NCI-H2227 treated with DMSO at 0.1 percent for 48 hours (cell line): ENCODE measurements at regions not wholly inside any gene's neighbourhood (a gene's known extent, or its start where the extent isn't known, plus 50 kb on each side); places are given as distances from the start of the nearest gene placed in this dataset.
"Not testable (repeated sequence)": the region's sequence is repeated elsewhere in the genome, so short reads cannot be mapped to it uniquely, and the experiment has no call there.

Source experiments
- DNase-seq: peaks from one replicate; lab custom pipeline; 2025; lab: John Stamatoyannopoulos, UW

DNA sequence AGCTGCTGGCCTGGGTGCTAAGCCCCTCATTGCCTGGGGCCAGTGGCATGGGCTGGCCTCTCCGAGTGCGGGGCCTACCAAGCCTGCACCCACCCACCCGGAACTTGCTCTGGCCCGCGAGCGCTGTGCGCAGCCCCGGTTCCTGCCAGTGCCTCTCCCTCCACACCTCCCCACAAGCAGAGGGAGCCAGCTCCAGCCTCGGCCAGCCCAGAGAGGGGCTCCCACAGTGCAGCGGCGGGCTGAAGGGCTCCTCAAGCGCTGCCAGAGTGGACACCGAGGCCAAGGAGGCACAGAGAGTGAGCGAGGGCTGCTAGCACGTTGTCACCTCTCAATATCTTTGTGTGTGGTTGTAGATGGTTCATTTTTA lies 74.8 kb upstream of the ATP1A1 start:
- DNase-seq, result not testable (repeated sequence)

DNA sequence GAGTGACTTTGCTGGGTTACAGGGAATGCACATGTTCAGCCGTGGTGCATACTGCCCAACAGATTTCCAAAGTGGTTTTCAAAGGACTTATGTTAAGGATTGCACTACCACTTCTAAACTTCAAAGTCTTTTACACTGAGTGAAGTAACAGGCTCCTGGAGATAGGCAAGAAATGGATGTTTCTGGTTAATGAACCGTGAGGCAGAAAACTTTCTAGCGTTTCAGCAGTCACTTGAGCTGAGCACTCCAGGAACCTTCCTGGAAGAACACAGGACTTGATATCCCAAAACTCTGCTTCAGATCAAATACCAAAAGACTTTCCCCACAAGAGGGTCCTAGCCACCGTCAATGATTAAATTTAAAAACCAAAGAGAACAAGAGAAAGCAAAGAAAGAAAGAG lies 74.3 kb upstream of the ATP1A1 start:
- DNase-seq, result no peak

DNA sequence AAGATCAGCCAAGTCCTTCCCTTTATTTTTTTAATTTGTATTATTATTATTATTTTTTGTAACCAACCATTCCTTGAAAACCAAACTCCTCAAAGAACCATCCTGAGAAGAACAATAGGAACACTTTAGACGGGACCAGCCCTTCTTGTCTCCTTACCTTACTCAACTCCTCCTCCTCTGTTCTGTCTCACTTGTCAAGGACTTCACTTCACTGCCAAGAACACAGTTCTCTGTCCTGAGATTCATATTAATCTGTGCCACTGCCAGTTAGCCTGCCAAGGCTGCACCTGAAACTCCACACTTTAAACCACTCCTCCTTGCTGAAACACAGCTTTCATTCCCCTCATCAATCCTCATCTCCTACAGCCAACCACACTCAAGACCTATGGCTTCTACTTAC lies 73.8 kb upstream of the ATP1A1 start:
- DNase-seq, result no peak

DNA sequence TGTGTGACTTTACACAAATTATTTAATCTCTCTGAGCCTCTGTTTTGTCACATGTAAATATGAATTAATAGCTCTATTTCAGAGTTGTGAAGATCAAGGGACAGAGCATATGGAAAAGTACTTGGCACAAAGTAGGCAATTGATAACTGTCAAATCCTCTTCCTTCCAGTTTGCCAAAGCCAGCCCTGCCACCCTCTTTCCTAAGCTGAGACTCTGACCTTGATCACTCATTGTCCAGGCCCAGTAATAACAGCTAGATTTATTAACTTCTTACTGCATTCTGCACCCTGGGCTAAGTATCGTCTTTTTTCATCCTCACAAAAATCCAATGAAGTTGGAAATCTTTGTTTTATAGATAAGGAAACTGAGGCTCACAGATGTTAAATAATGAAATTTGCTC lies 70.8 kb upstream of the ATP1A1 start:
- no peak for DNase-seq

DNA sequence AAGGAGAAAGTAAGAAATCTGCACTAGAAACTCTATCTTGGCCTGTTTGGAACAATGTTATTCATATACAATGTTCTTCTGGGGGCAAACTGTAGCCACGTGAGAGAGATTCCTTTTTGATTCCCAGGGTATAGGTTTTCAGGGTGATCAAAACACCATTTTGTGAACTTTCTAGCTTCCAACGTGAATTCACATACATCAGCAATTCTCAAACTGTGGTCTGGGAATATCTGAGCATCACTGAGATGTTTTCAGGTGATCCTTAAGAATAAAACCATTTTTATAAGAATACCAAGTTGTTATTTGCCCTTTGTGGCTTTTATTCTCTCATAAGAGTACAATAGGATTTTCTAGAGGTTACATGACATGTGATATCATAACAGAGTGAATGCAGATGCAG lies 66.9 kb upstream of the ATP1A1 start:
- no peak for DNase-seq

DNA sequence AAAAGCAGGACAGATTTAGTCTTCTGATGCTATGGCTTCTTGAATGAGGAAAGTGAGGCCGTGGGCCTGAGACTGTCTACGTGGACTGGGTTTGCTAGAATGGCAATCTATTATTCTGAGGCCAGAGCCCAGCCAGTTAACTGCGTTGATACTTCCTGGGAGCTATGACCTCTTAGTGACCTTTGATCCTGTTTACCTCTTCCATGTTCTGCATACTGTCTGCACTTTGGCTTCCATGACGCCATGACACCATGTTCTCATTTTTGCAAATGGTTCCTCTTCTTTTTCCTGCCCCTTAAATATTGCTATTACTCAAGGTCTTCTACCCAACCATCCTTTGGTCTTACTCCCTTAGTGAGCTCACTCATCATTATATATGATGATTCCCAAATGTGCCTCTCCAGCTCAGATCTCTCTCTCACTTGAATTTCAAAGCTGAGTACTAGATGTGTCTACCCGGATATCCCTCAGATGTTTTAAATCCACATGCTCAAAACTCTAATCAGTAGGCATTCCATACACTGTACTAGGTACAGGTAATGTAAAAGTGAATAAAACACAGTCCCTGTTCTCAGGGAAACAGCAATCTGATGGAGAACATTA lies 66.1 kb upstream of the ATP1A1 start:
- no peak for DNase-seq

DNA sequence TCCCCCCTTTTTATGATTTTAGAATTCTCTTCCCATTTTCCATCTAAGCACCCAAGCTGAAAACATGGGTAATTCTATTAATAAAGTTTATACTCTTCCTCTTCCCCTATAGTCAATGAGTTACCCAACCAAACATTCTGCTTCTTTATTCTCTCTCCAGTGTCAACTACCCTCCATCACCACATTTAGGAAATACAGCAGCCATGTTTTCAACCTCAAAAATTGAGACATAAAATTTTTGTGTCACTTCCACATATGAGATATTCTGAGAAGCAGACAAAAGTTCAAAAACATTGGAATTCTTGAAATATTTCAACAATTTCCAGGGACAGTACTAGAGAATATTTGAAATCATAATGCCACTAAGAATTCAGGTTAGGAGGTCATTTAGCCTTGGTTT lies 64.8 kb upstream of the ATP1A1 start:
- no peak for DNase-seq

DNA sequence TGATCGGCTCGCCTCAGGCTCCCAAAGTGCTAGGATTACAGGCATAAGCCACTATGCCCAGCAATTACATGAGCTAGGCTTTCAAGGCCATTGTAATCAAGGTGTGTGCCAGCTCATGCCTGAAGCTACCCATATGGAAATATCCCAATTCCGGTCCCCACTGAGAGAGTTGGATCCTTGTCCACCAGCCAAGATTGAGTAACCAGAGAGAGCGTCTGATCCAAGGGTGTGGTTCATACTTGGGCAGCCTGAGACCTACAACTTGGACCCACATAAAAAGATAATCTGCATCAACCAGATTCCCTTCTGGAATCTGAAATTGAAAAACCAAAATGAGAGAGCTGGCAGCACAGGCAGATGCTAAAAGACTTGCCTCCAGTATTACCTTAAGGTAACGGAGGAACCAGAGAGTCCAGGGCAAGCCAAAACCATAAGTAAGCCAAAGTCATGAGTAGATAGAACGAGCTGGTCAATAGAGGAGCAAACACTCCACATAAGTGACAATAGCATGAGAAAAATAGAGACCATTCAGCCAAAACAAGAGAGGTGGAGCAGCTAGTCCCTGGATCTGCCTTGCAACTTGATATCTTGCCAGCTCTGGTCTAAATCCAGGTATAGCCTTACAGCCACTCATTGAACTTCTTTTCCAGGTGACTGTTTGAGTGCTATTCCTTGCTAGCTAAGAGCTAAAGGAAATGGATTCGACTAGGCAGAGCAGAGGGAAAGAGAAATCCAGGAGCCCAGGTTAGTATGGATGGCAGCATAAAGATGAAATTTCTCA lies 63.8 kb upstream of the ATP1A1 start:
- DNase-seq, result no peak

DNA sequence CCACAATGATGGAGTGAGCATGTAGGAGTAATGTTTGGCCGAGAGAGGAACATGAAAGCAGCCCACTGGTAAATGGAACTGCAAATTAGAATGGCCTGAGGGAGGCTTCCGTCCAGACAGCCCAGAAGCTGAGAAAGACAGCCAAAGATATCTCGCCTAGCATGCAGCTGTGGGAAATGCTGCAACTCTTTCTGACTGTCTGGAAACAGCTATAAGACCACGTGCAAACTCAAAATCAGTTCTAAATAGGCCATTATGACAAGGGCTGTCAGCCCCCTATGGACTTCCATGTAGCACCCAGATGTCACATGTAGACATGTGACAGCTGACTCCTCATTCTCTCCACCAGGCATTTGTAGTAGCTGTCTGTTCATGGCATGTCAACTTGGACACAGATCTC lies 62.9 kb upstream of the ATP1A1 start:
- no peak for DNase-seq

DNA sequence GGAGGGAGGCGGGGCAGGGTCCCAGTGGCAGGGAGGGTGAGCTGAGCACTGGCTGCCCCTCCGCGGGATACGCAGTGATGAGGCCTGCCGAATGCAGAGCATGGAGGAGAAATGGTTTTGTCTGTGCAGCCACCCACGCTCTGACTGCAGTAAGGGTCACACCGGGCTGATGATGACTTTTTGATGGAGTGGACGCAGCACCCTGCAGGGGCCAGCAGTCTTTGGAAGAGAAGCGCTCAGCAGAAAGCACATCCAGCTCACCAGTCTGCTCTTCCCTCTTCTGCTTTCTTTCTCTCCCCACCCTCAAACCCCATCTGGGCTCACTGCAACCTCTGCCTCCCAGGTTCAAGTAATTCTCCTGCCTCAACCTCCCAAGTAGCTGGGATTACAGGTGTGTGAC lies 61.9 kb upstream of the ATP1A1 start:
- no peak for DNase-seq

DNA sequence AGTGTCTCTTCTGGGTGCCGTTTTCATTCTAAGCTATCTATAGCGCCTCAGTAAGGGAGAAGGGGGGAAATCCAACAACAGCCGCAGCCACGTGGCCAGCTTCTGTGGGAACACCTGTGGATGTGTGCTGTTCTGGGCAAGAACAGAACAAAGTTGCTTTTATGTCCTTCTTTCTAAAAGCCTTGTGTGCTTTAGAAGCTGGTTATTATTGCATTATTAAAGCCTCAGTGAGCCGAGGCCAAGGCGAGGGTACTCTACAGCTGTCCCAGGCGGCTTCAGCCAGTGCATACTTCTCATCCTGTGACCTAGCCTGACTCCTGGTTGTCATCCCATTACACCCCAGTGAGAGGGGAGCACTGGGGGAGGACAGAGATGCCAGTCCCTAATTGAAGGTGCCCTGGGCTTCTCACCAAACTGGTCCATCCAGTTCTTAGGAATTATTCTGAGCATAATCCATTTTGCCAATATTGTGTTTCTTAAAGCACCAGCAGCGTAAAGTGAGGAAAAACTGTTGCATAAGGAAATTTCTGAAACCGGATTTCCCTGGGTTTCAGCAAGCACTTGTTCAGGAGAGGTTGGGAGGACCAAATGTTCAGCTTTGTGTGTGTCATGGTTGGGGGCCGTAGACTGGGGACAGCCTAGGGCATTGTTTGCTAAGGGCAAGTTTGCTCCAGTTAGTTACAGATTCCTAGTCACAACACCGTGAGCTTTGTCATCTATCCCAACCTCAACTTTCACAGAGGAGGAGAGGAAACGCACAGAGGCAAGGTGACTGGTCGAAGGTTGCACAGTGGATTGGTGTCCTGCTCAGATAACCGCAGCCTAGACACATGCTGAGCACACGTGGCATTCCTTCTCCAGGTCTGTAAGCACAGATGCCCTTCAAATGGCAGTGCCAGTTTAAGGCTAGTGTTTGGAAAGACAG lies 61.0 kb upstream of the ATP1A1 start:
- peak; percentile 75 for DNase-seq

DNA sequence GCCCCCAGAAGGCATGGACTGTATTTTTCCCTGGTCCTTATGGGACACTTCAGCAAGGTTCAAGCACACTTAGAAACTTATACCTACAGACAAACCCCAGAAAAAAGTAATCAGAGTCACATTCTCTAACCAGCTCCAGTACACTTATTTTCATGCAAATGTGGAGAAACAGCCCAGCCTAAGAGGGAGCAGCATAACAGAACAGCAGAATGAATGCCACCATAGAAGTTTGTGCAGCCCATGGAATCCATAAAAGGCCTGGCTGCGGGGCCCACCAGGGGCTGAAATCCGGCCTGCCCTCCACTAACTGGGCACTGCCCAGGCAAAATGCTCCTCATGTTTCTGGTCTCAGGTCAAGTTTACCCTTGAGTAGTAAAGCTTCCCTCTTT lies 60.4 kb upstream of the ATP1A1 start:
- no peak for DNase-seq

DNA sequence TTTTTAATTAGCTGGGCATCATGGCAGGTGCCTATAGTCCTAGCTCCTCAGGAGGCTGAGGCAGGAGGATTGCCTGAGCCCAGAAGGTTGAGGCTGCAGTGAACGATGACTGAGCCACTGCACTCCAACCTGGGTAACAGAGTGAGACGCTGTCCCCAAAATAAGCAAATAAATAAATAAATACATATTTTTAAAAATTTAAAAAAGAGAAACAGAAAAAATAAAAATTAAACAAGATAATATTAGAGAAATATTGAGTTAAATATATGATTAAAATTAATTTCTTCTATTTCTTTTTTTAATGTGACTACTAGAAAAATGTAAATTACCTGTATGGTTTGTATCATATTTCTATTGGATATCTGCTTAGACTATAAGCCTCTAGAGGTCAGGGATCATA lies 59.3 kb upstream of the ATP1A1 start:
- no peak for DNase-seq

DNA sequence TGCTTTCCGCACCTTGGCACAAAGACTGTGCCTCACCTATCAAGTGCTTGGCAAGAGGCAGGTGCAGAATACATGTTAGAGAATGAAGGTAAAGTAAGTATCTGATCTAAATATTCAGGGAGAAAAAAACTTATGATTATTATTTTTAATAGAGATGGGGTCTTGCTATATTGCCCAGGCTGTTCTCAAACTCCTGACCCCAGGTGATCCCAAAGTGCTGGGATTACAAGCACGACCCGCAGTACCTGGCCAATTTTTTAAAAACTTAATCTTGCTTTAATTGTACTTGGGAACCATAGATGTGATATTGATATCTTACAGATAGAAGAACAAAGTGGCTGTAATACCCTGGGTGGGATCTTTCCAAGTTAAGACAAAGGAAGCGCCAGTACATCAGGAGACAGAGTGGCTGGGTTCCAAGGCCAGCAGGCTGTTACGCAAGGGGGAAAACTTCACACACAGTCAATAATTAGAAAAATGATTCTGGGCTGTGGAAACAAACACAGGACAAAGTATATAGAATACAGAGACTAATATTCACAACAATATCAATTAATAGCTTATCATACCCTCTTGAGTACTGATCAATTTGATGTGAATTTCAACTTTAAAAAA lies 58.6 kb upstream of the ATP1A1 start:
- no peak for DNase-seq

DNA sequence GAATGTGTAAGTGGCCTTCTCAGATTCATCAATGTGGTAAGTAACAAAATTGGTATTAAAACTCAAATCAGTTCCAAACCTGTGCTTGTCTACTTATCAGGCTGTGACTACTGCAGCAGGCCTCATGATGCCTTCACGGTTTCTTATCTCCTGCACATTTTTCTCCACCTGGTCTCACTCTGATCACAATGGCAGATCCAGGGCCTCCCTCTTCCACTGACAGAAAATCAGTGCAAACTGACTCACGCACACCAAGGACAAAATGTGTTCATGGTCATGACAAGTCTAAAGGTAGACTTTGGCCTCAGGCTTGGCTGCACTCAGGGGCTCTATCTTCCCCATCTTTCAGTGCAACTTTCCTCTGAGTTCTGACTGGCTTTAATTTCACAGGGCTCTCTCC lies 56.7 kb upstream of the ATP1A1 start:
- no peak for DNase-seq

DNA sequence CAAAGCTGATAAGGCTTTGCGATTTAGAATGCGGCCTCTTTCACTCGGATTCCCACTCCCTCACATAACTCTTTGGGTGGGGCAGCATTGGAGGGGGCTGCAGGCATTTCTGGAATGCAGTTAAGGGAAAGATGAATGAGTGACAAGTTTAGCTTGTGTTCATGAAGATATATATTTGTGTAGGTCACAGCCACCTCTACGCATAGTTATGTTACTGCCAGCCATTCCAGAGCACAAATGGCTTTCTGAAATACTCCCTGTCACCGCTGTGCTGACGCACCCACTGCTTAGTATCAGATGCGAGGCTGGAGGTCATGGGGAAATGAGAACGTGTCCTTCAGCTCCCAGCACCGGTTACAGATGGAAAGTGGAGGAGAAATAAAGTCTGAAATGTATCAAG lies 54.1 kb upstream of the ATP1A1 start:
- no peak for DNase-seq

DNA sequence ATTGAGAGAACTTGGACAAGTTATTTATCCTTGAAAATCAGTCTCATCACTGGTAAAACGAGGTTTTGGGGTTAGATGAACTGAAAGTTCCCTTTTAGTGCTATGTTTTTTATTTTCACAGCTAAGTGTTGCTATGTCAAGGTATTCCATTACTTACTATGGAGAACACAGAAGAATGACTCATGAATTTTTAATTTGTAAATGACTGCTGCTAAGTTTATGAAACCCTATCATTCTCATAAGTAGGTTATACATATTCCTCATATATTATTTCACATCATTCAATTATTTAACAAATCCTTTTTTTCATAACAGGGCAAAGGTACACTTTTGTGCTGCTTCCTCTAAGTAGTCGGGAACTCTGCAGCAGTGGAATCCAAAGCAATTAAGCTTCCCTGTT lies 52.2 kb upstream of the ATP1A1 start:
- DNase-seq, result no peak

DNA sequence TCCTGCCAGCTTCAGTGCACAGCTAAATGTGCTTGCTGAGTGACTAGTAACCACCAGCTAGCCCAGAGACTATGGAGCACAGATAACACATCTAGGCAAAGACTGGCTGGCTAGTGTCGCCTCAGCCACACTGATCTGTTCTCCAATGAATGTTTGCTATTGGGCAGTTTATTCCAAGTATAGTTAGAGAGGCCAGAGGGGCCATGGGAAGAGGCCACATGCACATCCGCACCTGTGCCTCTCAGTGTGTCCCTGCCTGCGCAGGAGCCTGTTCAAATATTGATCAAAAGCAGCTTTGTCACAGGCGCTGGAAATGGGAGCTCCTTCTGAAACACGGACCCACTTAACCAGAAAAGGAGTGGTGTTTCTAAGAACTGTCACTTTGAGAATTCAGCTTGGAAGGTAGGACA lies 51.3 kb upstream of the ATP1A1 start:
- no peak for DNase-seq

DNA sequence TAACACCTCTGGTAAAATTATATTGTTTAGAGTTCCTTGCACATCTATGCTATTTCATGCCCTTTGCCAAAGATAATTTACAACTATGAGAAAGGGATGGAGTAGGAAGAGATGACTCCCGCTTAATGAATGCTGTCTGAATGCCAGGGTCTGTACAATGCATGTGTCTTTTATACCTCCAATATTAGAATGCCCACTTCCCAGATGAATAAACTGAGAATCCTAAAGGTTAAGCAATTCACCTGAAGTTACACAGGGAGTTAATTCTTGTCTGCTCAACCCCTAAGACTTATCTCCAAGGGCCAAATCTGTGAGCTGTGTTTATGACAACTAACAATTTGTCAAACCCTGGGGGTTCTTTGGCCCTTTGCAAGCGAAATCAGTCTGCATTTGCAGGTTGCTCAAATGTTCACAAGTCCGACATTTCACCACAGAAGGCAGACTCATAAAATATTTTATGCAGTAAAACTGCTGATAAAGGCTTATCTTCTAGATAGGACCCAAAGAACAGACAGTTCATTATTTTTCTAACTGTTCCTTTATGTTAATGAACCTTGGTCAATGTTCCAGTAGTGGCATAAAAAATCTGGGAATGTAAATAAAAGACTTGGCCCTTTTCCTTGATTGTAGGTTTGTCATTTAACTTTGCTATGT lies 50.2 kb upstream of the ATP1A1 start:
- no peak for DNase-seq
